HepG2 (cell line): ENCODE measurements at regions not wholly inside any gene's neighbourhood (a gene's known extent, or its start where the extent isn't known, plus 50 kb on each side); places are given as distances from the start of the nearest gene placed in this dataset.

Source experiments
- ATAC-seq: fragments of 200-7000 bp; cut with Tn5 transposase; 3 replicates; pipeline ENCODE4 v1.9.1; 2020; ENCODE audit warnings: mild to moderate bottlenecking, moderate library complexity
- BruUV-seq: library from RNA; stranded (reverse); fragments of 400-500 nt; replicated peaks from 2 replicates; lab custom pipeline; 2021; lab: Mats Ljungman, UMichigan
- CTCF ChIA-PET: fragments of 300-600 bp; formaldehyde crosslinking; extraction: SDS; loops from one replicate; lab custom pipeline; 2021; ENCODE audit warnings: low total read pairs, inconsistent platforms, low intra/inter-chr PET ratio; lab: Yijun Ruan, JAX
- POLR2A ChIA-PET: fragments of 350-600 bp; sonication (Branson Sonifier 250); formaldehyde crosslinking; loops from one replicate; lab custom pipeline; 2020; ENCODE audit warnings: antibody characterized with exemption, inconsistent platforms; lab: Yijun Ruan, JAX
- DNase-seq: peaks from one replicate; pipeline ENCODE4 v3.0.0-alpha.2; 2015; ENCODE audit warnings: low spot score
- FAIRE-seq: peaks from 3 replicates; lab custom pipeline; 2011; peaks lifted over from hg19 to GRCh38; lab: Jason Lieb, UNC
- H2AFZ ChIP-seq: one replicate; pipeline ENCODE4 v1.6.1; 2011; ENCODE audit warnings: low read length, inconsistent platforms
- H3K27ac ChIP-seq: fragments of 300-600 bp; 3 replicates; pipeline ENCODE4 v1.8.0; 2011; ENCODE audit warnings: mixed run types, mild to moderate bottlenecking, mixed read lengths, low read length, inconsistent platforms; ENCODE audit not compliant: insufficient read depth; ENCODE audit errors: extremely low read length
- H3K27me3 ChIP-seq, 2 experiments: fragments of 200-600 bp in 1 of 2; 2 replicates in 1 of 2; 3 replicates in 1 of 2; pipeline versions ENCODE4 v1.6.0 to v1.8.0; 2011; ENCODE audit warnings: low read length in 2 of 2, mild to moderate bottlenecking in 2 of 2, moderate library complexity in 2 of 2, inconsistent platforms in 1 of 2; ENCODE audit not compliant: insufficient read depth in 2 of 2, control insufficient read depth in 1 of 2
- H3K36me3 ChIP-seq, 2 experiments: fragments of 200-600 bp in 1 of 2; replicated peaks in 1 of 2; 2 replicates in 1 of 2; 3 replicates in 1 of 2; pipeline versions ENCODE4 v1.5.1 to v1.8.0; 2011; ENCODE audit warnings: low read length in 2 of 2, inconsistent platforms in 1 of 2; ENCODE audit not compliant: insufficient read depth in 2 of 2, control insufficient read depth in 1 of 2
- H3K4me1 ChIP-seq: 2 replicates; pipeline ENCODE4 v1.5.1; 2012; ENCODE audit warnings: low read length, inconsistent platforms; ENCODE audit not compliant: insufficient read depth
- H3K4me2 ChIP-seq: 2 replicates; pipeline ENCODE4 v1.6.0; 2011; ENCODE audit warnings: low read depth, low read length, inconsistent platforms
- H3K4me3 ChIP-seq, 3 experiments: fragments of 200-600 bp in 1 of 3; sonication (generic), shearing (Covaris generic) in 1 of 3; replicated peaks in 1 of 3; 2 replicates each; pipeline ENCODE4 v1.5.1; 2011 to 2016; ENCODE audit warnings: low read length in 3 of 3, inconsistent platforms in 2 of 3, low read depth in 2 of 3, mild to moderate bottlenecking in 2 of 3, control low read depth in 1 of 3, mixed read lengths in 1 of 3; ENCODE audit not compliant: insufficient read depth in 1 of 3
- H3K79me2 ChIP-seq: one replicate; pipeline ENCODE4 v1.6.1; 2011; ENCODE audit warnings: low read length, inconsistent platforms; ENCODE audit not compliant: insufficient read depth
- H3K9ac ChIP-seq: 2 replicates; pipeline ENCODE4 v1.6.0; 2011; ENCODE audit warnings: mild to moderate bottlenecking, low read depth, low read length, inconsistent platforms; ENCODE audit not compliant: insufficient read depth
- H3K9me3 ChIP-seq: 2 replicates; pipeline ENCODE4 v1.5.1; 2012; ENCODE audit warnings: mild to moderate bottlenecking, low read length
- H4K20me1 ChIP-seq: 2 replicates; pipeline ENCODE4 v1.6.0; 2011; ENCODE audit warnings: inconsistent platforms, mild to moderate bottlenecking, low read length, moderate library complexity; ENCODE audit not compliant: insufficient read depth
- ASH2L ChIP-seq: fragments of 300-600, 200-600 bp; sonication (generic); IDR thresholded peaks from 2 replicates; pipeline ENCODE4 v1.7.0; 2017; ENCODE audit warnings: low read depth, mild to moderate bottlenecking, moderate library complexity, mixed read lengths, low read length; ENCODE audit not compliant: insufficient read length
- CSRNP1 ChIP-seq: sonication (generic); formaldehyde crosslinking; IDR thresholded peaks from 2 replicates; pipeline ENCODE4 v1.8.1; 2023; ENCODE audit warnings: mild to moderate bottlenecking, missing genetic modification reagents
- HNF4G ChIP-seq, 2 experiments: sonication (generic) in 1 of 2; formaldehyde crosslinking in 1 of 2; IDR thresholded peaks; 2 replicates each; pipeline versions ENCODE4 v1.4.0 to v1.6.1; 2011 to 2020; ENCODE audit warnings: borderline replicate concordance in 2 of 2, low read depth in 2 of 2, mild to moderate bottlenecking in 2 of 2, low read length in 1 of 2, missing genetic modification reagents in 1 of 2, moderate library complexity in 1 of 2
- NR2F1 ChIP-seq, 2 experiments: fragments of 450-650 bp in 1 of 2; formaldehyde crosslinking in 1 of 2; IDR thresholded peaks; 2 replicates each; pipeline versions ENCODE4 v1.5.0 to v1.6.1; 2016 to 2020; ENCODE audit warnings: mild to moderate bottlenecking in 1 of 2, missing compliant biosample characterization in 1 of 2, missing genetic modification reagents in 1 of 2, moderate library complexity in 1 of 2
- PHF8 ChIP-seq: sonication (generic); formaldehyde crosslinking; IDR thresholded peaks from 2 replicates; pipeline ENCODE4 v1.5.0; 2020; ENCODE audit warnings: missing genetic modification reagents
- RELA ChIP-seq: sonication (generic); formaldehyde crosslinking; IDR thresholded peaks from 2 replicates; pipeline ENCODE4 v1.4.0; 2020; ENCODE audit warnings: missing genetic modification reagents
- SIN3A ChIP-seq: IDR thresholded peaks from 2 replicates; pipeline ENCODE4 v1.6.1; 2011; ENCODE audit warnings: low read depth, mild to moderate bottlenecking, control low read depth, low read length, borderline replicate concordance
- SIN3B ChIP-seq: fragments of 150-350 bp; IDR thresholded peaks from 2 replicates; pipeline ENCODE4 v1.6.1; 2014; ENCODE audit warnings: low read length
- ZBTB33 ChIP-seq: sonication (generic); formaldehyde crosslinking; IDR thresholded peaks from 2 replicates; pipeline ENCODE4 v1.4.0; 2020; ENCODE audit warnings: missing genetic modification reagents
- ZNF224 ChIP-seq: sonication (generic); formaldehyde crosslinking; IDR thresholded peaks from 2 replicates; pipeline ENCODE4 v1.5.0; 2020; ENCODE audit warnings: mild to moderate bottlenecking, missing genetic modification reagents
- ZNF326 ChIP-seq: sonication (generic); formaldehyde crosslinking; IDR thresholded peaks from 2 replicates; pipeline ENCODE4 v1.4.0; 2020; ENCODE audit warnings: missing genetic modification reagents, borderline replicate concordance
- ZNF570 ChIP-seq: sonication (generic); formaldehyde crosslinking; IDR thresholded peaks from 2 replicates; pipeline ENCODE4 v1.4.0; 2020; ENCODE audit warnings: mild to moderate bottlenecking, missing genetic modification reagents, borderline replicate concordance
- ZNF639 ChIP-seq: conservative IDR thresholded peaks from 2 replicates; pipeline ENCODE4 v1.6.1; 2018; ENCODE audit warnings: missing genetic modification reagents
- ZNF749 ChIP-seq: sonication (generic); formaldehyde crosslinking; IDR thresholded peaks from 2 replicates; pipeline ENCODE4 v1.8.0; 2022; ENCODE audit warnings: mild to moderate bottlenecking, missing genetic modification reagents, moderate library complexity, borderline replicate concordance
- ZZZ3 ChIP-seq: sonication (generic); formaldehyde crosslinking; IDR thresholded peaks from 2 replicates; pipeline ENCODE4 v1.4.0; 2020; ENCODE audit warnings: missing genetic modification reagents, mild to moderate bottlenecking, borderline replicate concordance
- WGBS: methylation state at CpG from one replicate; pipeline ENCODE4 v1.1.6; 2017; ENCODE audit warnings: low lambda C conversion rate; 5-methylcytosine and 5-hydroxymethylcytosine counted together
- in situ Hi-C: cut with HindIII; loops from 2 replicates; pipeline ENCODE4 v1.10.0; 2017; ENCODE audit warnings: low pct_unique_long_range_greater_than_20kb; ENCODE audit not compliant: extremely low pct_ligation_motif_present
- intact Hi-C: fragments of 100-400 bp; cut with micrococcal nuclease; formaldehyde crosslinking; loops from one replicate; pipeline ENCODE4 v1.10.0; 2022; ENCODE audit not compliant: unreplicated experiment

DNA sequence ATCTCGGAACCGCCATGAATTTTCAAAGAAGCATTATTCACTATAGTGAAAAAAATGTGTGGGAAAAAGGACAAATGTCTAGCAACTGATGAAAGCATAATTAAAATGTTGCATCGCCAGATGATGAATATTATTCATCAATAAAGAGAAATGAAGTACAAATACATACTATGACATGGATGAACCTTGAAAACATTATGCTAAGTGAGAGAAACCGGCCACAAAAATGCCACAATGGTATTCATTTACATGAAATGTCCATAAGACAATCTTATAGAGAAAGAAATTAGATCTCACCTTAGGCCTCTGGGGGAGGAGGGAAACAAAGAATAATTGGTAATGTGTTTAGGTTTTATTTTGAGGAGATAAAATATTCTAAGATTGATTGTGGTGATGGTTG, 645.0 kb downstream of the EFNB2 start:
- 3% methylated on average over 4 of the region's 4 CpGs for WGBS
- no peak overlapping the region for H3K4me2 ChIP-seq
- H3K4me3 ChIP-seq, result no peak overlapping the region
- no peaks in the 10 kb centered on the region for H3K79me2 ChIP-seq
- no peaks in the 10 kb centered on the region for H3K9me3 ChIP-seq
- no peak for TF ChIP-seq ZNF639
- TF ChIP-seq ZNF749 (CRISPR knock-in tag), result no peak
- no peak for TF ChIP-seq HNF4G (IDR thresholded peaks at IDR 0.05; ENCODE audit: borderline replicate concordance, low read depth, low read length)
- TF ChIP-seq HNF4G (CRISPR knock-in tag; IDR thresholded peaks at IDR 0.05; ENCODE audit: borderline replicate concordance, low read depth), result no peak
- no peak for TF ChIP-seq ZNF326 (CRISPR knock-in tag)
- TF ChIP-seq PHF8, result no peak
- no peak for TF ChIP-seq ZNF570
- no peak for TF ChIP-seq CSRNP1 (CRISPR knock-in tag)
- no peak for TF ChIP-seq SIN3B
- TF ChIP-seq ASH2L, result no peak
- TF ChIP-seq RELA (CRISPR knock-in tag), result no peak
- TF ChIP-seq ZNF224 (CRISPR knock-in tag), result no peak
- no peak for TF ChIP-seq ZBTB33 (CRISPR knock-in tag)
- TF ChIP-seq NR2F1 (CRISPR knock-in tag; IDR thresholded peaks at IDR 0.05), result no peak
- no peak for TF ChIP-seq SIN3A
- TF ChIP-seq ZZZ3 (CRISPR knock-in tag), result no peak
- H3K27ac ChIP-seq, result no peak overlapping the region
- intact Hi-C loops, result no loop called here
- H3K9ac ChIP-seq, result no peak overlapping the region
- no peaks in the 10 kb centered on the region for H4K20me1 ChIP-seq
- no peaks in the 10 kb centered on the region for H3K4me1 ChIP-seq
- POLR2A ChIA-PET, result no interaction called here
- no peaks in the 10 kb centered on the region for H3K36me3 ChIP-seq
- ATAC-seq, result no peak
- H3K27me3 ChIP-seq, result no peaks in the 10 kb centered on the region
- CTCF ChIA-PET, result no interaction called here
- no peak for DNase-seq
- in situ Hi-C loops, result no loop called here
- no TSS peak for BruUV-seq
- H2AFZ ChIP-seq, result no peak overlapping the region
- FAIRE-seq, result no peak
